ENCODE measurements at regions not wholly inside any gene's neighbourhood (a gene's known extent, or its start where the extent isn't known, plus 50 kb on each side); places are given as distances from the start of the nearest gene placed in this dataset.

GRCh38 chr13:53151336-53152056 is 122.9 kb downstream of the OLFM4 start:
- peak; percentile 11 for DNase-seq (ENCODE audit: low spot score)

GRCh38 chr13:53152057-53152421 is 123.4 kb downstream of the OLFM4 start:
- H3K27me3 ChIP-seq (replicated peaks; ENCODE audit: insufficient read depth): no peaks in the 10 kb centered on the region
- no peaks in the 10 kb centered on the region for H3K4me1 ChIP-seq (replicated peaks)
- no peaks in the 10 kb centered on the region for H3K9me3 ChIP-seq
- intact Hi-C loops (cut with DNase I): no loop called here
- no peaks in the 10 kb centered on the region for H3K36me3 ChIP-seq
- DNase-seq (ENCODE audit: low spot score): no peak
- no peak overlapping the region for H3K4me3 ChIP-seq
- 29% methylated on average over 4 of the region's 4 CpGs for WGBS
- TF ChIP-seq POLR2AphosphoS5 (IDR thresholded peaks at IDR 0.05) (no peak), CTCF (IDR thresholded peaks at IDR 0.05) (peak in 1 of 4 experiments; percentile 2)
- no peak overlapping the region for H3K27ac ChIP-seq

More at GRCh38 chr13:53151336-53152056, 122.9 kb downstream of the OLFM4 start:
- H3K36me3 ChIP-seq: no peaks in the 10 kb centered on the region
- no peaks in the 10 kb centered on the region for H3K4me1 ChIP-seq (replicated peaks)
- TF ChIP-seq POLR2A (IDR thresholded peaks at IDR 0.05): no peak
- TF ChIP-seq CTCF (IDR thresholded peaks at IDR 0.05): peak; percentile 42 to 75 (median 52)
- no peaks in the 10 kb centered on the region for H3K9me3 ChIP-seq
- H3K4me3 ChIP-seq: no peak overlapping the region
- no peaks in the 10 kb centered on the region for H3K27me3 ChIP-seq (replicated peaks; ENCODE audit: insufficient read depth)
- H3K27ac ChIP-seq: no peak overlapping the region
- WGBS: 24% methylated on average over 5 of the region's 5 CpGs
- intact Hi-C loops (cut with DNase I): no loop called here

- DNase-seq (ENCODE audit: low spot score): no peak
- H3K36me3 ChIP-seq: no peaks in the 10 kb centered on the region
- no peaks in the 10 kb centered on the region for H3K9me3 ChIP-seq
- H3K27ac ChIP-seq: no peak overlapping the region
- intact Hi-C loops (cut with DNase I): no loop called here
- WGBS: 81% methylated on average over 1 of the region's 1 CpG
- no peaks in the 10 kb centered on the region for H3K4me1 ChIP-seq (replicated peaks)
- H3K4me3 ChIP-seq: no peak overlapping the region
- no peak for TF ChIP-seq POLR2AphosphoS5 (IDR thresholded peaks at IDR 0.05)
- no peak for TF ChIP-seq CTCF (IDR thresholded peaks at IDR 0.05)
- no peak for TF ChIP-seq POLR2A (IDR thresholded peaks at IDR 0.05)
- no peaks in the 10 kb centered on the region for H3K27me3 ChIP-seq (replicated peaks; ENCODE audit: insufficient read depth)
Measured at GRCh38 chr13:53158201-53158600, 129.6 kb downstream of the OLFM4 start.

- H3K4me3 ChIP-seq: no peak overlapping the region
- intact Hi-C loops (cut with DNase I): no loop called here
Measured at GRCh38 chr13:53159431-53159830, 130.8 kb downstream of the OLFM4 start.

More at GRCh38 chr13:53159431-53159830, 130.8 kb downstream of the OLFM4 start:
- Histone ChIP-seq H3K27me3 (replicated peaks; ENCODE audit: insufficient read depth) (no peaks in the 10 kb centered on the region), H3K27ac (no peak overlapping the region), H3K9me3 (no peaks in the 10 kb centered on the region), H3K4me1 (replicated peaks) (no peaks in the 10 kb centered on the region), H3K36me3 (no peaks in the 10 kb centered on the region)
- DNase-seq (ENCODE audit: low spot score): no peak
- TF ChIP-seq POLR2AphosphoS5 (IDR thresholded peaks at IDR 0.05) (no peak), POLR2A (IDR thresholded peaks at IDR 0.05) (no peak), CTCF (IDR thresholded peaks at IDR 0.05) (no peak)
- 100% methylated on average over 1 of the region's 1 CpG for WGBS
